ENCODE measurements at regions not wholly inside any gene's neighbourhood (a gene's known extent, or its start where the extent isn't known, plus 50 kb on each side); places are given as distances from the start of the nearest gene placed in this dataset.

GRCh38 chr5:117084067-117084466 is 509.4 kb upstream of the SEMA6A start:
- TF ChIP-seq CTCF (IDR thresholded peaks at IDR 0.05; ENCODE audit: low read length): no peak
- no peak for TF ChIP-seq EZH2 (optimal IDR thresholded peaks at IDR 0.05; ENCODE audit: low read depth, low read length)
